ENCODE measurements at regions not wholly inside any gene's neighbourhood (a gene's known extent, or its start where the extent isn't known, plus 50 kb on each side); places are given as distances from the start of the nearest gene placed in this dataset.

GRCh38 chr18:75809151-75809925 lies 381.8 kb upstream of the SMIM21 start:
- DNase-seq (ENCODE audit: low read depth, low spot score) = no peak

GRCh38 chr18:75805265-75805664 lies 377.8 kb upstream of the SMIM21 start:
- DNase-seq (ENCODE audit: low read depth, low spot score) = no peak

DNA sequence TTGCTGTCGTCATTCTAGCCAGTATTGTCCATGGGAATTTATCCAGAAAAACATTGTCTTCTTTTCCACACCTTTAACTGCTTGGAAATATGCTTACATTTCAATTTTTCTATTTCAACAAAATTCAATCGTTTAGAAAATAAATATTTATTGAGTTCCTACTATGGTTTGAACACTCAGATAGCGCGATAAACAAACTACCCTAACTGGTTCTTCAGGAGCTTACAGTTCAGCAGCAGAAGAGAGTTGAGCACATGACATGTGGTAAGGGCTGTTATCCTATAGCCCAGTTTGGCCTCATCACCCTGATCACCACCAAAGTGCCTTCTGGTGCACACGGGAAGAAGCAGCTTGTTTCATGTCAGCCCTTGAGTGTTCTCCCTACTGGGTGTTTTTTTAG lies 375.2 kb upstream of the SMIM21 start:
- DNase-seq (ENCODE audit: low read depth, low spot score) = no peak

- no peak for DNase-seq (ENCODE audit: low read depth, low spot score)
Measured at GRCh38 chr18:75801178-75801577, 373.7 kb upstream of the SMIM21 start.

GRCh38 chr18:75800331-75800648 lies 372.8 kb upstream of the SMIM21 start:
- no peak for DNase-seq (ENCODE audit: low read depth, low spot score)

GRCh38 chr18:75799449-75800330 lies 372.2 kb upstream of the SMIM21 start:
- DNase-seq (ENCODE audit: low read depth, low spot score) = no peak

GRCh38 chr18:75797046-75797445 lies 369.5 kb upstream of the SMIM21 start:
- DNase-seq (ENCODE audit: low read depth, low spot score) = no peak

GRCh38 chr18:75790796-75791195 lies 363.3 kb upstream of the SMIM21 start:
- no peak for DNase-seq (ENCODE audit: low read depth, low spot score)

DNA sequence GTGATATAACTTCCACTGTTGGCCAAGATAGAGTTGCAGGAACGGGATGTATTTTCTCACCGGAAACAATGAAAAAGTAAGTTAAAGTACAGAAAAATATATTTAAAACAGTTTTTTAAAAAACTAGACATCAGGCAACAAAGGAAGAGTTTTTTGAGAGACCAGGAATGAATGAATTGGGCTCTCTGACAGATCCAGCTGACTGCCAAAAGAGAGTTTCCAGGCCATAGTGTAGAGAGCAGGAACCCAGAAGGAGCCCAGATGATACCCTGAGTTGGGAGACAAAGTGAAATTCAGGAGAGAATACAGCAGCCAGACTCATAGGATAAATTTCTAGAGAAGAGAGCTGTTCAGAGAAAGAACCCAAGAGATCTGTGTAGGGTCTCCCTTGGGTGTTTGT lies 362.6 kb upstream of the SMIM21 start:
- DNase-seq (ENCODE audit: low read depth, low spot score) = no peak

- DNase-seq (ENCODE audit: low read depth, low spot score) = no peak
Measured at GRCh38 chr18:75785834-75786233, 358.3 kb upstream of the SMIM21 start.

DNA sequence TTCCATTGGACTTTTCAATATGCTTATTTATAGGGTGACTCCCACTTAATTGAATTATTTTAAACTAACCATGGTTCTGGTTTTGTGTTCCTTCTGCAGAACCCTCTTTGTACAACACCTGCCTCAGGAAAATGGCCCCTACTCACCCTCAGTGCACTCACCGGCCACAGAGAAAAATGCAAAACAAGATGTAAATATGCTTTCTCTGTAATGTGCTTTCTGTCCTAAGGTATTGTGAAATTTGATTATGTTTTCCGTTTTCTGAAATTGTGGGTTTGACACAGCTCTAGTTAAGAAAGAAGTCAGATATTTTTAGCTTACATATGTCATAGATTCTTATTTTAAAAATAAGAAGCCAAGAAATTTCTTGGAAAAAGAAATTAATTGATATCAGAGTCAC lies 357.7 kb upstream of the SMIM21 start:
- DNase-seq (ENCODE audit: low read depth, low spot score) = no peak

GRCh38 chr18:75784390-75784789 lies 356.9 kb upstream of the SMIM21 start:
- no peak for DNase-seq (ENCODE audit: low read depth, low spot score)

- DNase-seq (ENCODE audit: low read depth, low spot score) = no peak
Measured at GRCh38 chr18:75783566-75784281, 356.2 kb upstream of the SMIM21 start.

DNA sequence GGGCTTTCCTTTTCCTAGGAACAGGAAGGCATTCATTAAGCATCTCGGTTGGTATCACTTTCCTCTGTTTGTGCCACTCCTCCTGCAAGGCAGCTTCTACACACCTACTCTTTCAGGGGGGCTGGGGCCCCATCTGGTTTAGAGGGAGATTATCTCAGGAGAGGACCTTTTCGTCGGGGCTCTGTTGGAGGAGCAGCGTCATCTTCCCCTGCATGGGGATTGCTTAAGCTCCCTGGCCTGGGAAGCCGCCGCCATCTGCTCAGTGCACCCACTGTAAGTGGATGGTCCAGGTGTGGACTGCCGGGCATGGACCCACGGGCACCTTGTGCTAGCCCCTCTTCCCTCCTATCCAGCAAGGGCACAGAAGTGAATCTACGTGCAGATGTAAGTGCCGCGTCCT lies 355.3 kb upstream of the SMIM21 start:
- no peak for DNase-seq (ENCODE audit: low read depth, low spot score)

DNA sequence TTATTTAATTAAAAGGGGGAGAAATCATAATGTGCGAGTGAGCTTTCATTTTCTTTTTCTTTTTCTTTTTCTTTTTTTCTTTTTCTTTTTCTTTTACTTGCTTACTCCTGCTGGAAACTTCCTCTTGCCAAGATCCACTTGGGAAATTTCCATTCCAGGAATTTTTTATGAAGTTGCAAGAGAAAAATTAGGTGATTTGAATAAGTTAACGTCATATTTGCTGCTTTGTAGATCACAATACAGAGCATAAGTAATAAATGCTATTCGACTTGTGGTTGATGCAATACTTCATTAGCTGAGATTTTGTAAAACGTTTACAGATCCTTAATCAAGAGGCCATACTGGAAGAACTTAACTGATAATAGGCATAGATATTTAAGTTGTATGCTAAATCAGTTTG lies 354.7 kb upstream of the SMIM21 start:
- DNase-seq (ENCODE audit: low read depth, low spot score) = no peak

- no peak for DNase-seq (ENCODE audit: low read depth, low spot score)
Measured at GRCh38 chr18:75779910-75780309, 352.4 kb upstream of the SMIM21 start.

DNA sequence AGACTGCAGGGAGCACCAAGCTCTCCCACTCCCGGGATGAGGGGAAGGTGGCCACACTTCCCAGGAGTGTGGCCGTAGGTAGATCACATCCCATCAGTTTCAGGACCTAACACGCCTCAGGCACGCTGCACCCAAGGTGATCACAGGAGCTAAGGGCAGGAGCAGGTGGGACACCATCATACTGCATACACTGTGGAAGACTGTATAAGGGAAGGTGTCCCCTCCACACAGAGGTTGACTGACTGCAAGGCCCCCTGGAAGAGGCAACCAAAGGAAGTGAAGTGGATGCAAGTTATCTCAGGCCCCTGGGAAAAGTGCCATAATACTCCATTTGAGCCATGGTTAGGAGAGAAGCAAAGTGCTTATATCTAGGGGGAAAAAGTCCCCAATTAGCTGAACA lies 351.9 kb upstream of the SMIM21 start:
- DNase-seq (ENCODE audit: low read depth, low spot score) = no peak

GRCh38 chr18:75777630-75778029 lies 350.1 kb upstream of the SMIM21 start:
- DNase-seq (ENCODE audit: low read depth, low spot score) = no peak

GRCh38 chr18:75775121-75775520 lies 347.6 kb upstream of the SMIM21 start:
- no peak for DNase-seq (ENCODE audit: low read depth, low spot score)

DNA sequence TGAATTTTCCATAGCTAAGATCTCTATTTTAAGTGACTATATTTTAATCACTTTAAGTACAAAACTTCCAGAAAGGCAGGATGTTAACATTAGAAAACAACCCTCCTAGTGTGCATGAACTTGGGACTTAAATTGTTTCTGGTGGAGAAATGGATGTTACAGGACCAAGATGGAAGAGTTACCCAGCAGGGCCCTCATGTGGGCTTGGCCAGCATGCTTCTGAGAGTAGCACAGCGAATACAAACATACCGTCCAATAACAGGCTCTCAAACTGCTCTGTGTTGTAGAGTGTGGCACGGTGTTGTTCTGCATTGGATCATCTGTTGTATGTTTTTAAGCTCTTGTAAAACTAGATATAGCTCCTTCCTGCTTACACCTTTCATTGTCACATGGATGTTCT lies 346.1 kb upstream of the SMIM21 start:
- no peak for DNase-seq (ENCODE audit: low read depth, low spot score)

DNA sequence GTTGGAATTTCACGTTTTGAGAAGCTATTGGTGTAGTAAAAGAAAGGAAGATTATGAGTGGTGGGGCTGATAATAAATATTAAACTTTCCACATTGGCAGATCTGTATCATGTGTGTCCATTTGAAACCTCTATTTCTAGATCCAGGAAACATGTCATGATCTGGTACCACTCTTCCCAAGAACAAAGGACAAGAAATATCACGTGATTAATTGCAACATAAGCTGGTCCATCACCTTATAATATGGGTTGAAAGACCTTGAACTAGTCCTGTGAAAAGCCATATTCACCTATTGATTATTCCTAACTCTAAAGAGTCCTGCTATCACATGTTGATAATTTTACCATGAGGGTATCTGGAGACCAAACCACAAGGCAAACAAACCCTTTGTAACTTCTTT lies 335.3 kb upstream of the SMIM21 start:
- no peak for DNase-seq (ENCODE audit: low read depth, low spot score)

GRCh38 chr18:75760208-75760607 lies 332.7 kb upstream of the SMIM21 start:
- no peak for DNase-seq (ENCODE audit: low read depth, low spot score)

DNA sequence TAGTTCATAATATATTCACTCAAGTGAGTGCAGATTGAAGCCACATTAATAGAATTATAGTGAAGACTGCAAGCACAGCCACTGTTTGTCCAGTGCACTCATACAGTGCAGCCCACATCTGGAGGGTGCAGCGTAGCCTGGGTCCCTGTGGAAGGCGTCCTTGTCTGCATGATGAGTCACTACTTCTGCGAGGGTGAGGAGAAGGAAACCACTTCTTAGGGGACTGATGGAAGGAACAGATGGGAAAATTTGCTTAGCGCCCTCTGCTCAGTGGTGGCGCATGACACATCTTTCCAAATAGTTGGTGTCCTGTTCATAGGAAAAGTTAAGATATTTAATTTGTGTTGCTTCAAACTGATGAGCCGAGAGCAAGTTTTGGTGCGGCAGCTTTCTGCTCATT lies 330.4 kb upstream of the SMIM21 start:
- DNase-seq (ENCODE audit: low read depth, low spot score) = no peak

Data from iPS DF 19.7 (cell line).